ENCODE measurements at regions not wholly inside any gene's neighbourhood (a gene's known extent, or its start where the extent isn't known, plus 50 kb on each side); places are given as distances from the start of the nearest gene placed in this dataset.

DNA sequence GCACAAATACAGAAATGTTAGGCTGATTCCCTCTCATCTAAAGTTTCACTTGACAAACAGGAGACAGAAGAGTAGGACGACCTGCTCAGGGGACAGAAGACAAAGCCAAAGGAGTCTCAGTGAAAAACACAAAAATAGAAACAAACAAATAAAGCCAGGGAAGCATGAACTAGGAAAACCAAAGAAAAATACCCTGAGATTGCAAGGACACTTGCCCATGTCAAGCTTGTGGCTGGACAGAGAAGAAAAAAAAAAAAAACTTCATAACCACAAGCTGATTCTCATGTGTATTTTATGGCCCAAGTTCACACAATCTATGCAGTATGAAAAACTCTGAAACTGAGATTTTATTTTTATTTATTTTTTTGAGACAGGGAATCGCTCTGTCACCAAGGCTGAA lies 85.6 kb upstream of the BEND6 start:
- Histone ChIP-seq H2AFZ (ENCODE audit: insufficient read depth, low read depth, low read length, poor library complexity, severe bottlenecking) (no peak overlapping the region), H3K4me3 (ENCODE audit: control extremely low read depth in 1 of 5, extremely low read depth in 1 of 5, insufficient read depth in 1 of 5, low read depth in 2 of 5, low read length in 4 of 5) (no peak overlapping the region), H3K9ac (ENCODE audit: low read length) (no peak overlapping the region), H3K36me3 (replicated peaks in 1 of 2; ENCODE audit: control extremely low read depth in 1 of 2, control insufficient read depth in 1 of 2, extremely low read depth in 1 of 2, insufficient read depth in 2 of 2, low read length in 1 of 2) (no peaks in the 10 kb centered on the region), H3K27me3 (replicated peaks in 1 of 4; ENCODE audit: control extremely low read depth in 1 of 4, control insufficient read depth in 3 of 4, insufficient read depth in 4 of 4, low read length in 3 of 4) (no peaks in the 10 kb centered on the region), H3K9me3 (ENCODE audit: control extremely low read depth in 1 of 3, control insufficient read depth in 2 of 3, insufficient read depth in 1 of 3, low read length in 2 of 3) (no peaks in the 10 kb centered on the region), H3K4me1 (ENCODE audit: control insufficient read depth in 2 of 2, insufficient read depth in 2 of 2, low read length in 2 of 2) (no peaks in the 10 kb centered on the region), H3K27ac (ENCODE audit: low read length in 2 of 2) (no peak overlapping the region), H4K20me1 (ENCODE audit: control insufficient read depth, insufficient read depth, low read length, poor library complexity, severe bottlenecking) (no peaks in the 10 kb centered on the region), H3K79me2 (ENCODE audit: control insufficient read depth, insufficient read depth, low read length) (no peaks in the 10 kb centered on the region), H3K4me2 (replicated peaks; ENCODE audit: low read depth, low read length, poor library complexity, severe bottlenecking) (no peak overlapping the region)
- Mint-ChIP-seq H3K4me3 (no peak overlapping the region), H3K4me1 (no peaks in the 10 kb centered on the region), H3K9me3 (ENCODE audit: insufficient read depth) (no peaks in the 10 kb centered on the region), H3K27me3 (peaks cover 22% of the 10 kb centered on the region), H3K27ac (no peak overlapping the region)
- no peak for DNase-seq
- 57% methylated on average over 1 of the region's 2 CpGs for WGBS (ENCODE audit: insufficient coverage)
- CTCF ChIA-PET = no interaction called here
- no peak for TF ChIP-seq EZH2 (IDR thresholded peaks at IDR 0.05; ENCODE audit: borderline replicate concordance, insufficient read depth, low read depth, low read length, poor library complexity, severe bottlenecking)
- TF ChIP-seq, protein P1, sequence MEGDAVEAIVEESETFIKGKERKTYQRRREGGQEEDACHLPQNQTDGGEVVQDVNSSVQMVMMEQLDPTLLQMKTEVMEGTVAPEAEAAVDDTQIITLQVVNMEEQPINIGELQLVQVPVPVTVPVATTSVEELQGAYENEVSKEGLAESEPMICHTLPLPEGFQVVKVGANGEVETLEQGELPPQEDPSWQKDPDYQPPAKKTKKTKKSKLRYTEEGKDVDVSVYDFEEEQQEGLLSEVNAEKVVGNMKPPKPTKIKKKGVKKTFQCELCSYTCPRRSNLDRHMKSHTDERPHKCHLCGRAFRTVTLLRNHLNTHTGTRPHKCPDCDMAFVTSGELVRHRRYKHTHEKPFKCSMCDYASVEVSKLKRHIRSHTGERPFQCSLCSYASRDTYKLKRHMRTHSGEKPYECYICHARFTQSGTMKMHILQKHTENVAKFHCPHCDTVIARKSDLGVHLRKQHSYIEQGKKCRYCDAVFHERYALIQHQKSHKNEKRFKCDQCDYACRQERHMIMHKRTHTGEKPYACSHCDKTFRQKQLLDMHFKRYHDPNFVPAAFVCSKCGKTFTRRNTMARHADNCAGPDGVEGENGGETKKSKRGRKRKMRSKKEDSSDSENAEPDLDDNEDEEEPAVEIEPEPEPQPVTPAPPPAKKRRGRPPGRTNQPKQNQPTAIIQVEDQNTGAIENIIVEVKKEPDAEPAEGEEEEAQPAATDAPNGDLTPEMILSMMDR (IDR thresholded peaks at IDR 0.05) = no peak
- intact Hi-C loops (cut with micrococcal nuclease) = no loop called here
- no peak for ATAC-seq (ENCODE audit: low read depth)
- POLR2A ChIA-PET = no interaction called here

DNA sequence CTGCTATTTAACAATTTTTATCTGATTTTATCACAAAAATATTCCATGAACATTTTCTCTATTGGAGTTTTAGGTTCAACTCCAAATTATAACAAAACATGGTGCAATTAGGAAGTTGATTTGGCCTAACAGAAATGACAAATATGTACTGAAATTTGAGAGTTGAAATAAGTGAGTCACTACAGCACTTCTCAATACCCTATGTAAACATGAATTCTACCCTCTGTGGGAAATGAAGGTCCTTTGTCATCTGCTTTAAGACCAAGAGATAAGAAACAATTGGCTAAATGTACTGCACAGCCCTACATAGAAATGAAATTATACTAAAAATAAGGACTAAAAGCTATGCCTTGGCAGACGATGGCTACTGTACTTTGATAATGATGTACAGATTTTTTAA lies 86.2 kb upstream of the BEND6 start:
- Mint-ChIP-seq H3K4me3 (no peak overlapping the region), H3K27ac (no peak overlapping the region), H3K27me3 (peaks cover 28% of the 10 kb centered on the region), H3K4me1 (no peaks in the 10 kb centered on the region), H3K9me3 (ENCODE audit: insufficient read depth) (no peaks in the 10 kb centered on the region)
- Histone ChIP-seq H3K9me3 (ENCODE audit: control extremely low read depth in 1 of 3, control insufficient read depth in 2 of 3, insufficient read depth in 1 of 3, low read length in 2 of 3) (no peaks in the 10 kb centered on the region), H3K4me1 (ENCODE audit: control insufficient read depth in 2 of 2, insufficient read depth in 2 of 2, low read length in 2 of 2) (no peaks in the 10 kb centered on the region), H4K20me1 (ENCODE audit: control insufficient read depth, insufficient read depth, low read length, poor library complexity, severe bottlenecking) (no peaks in the 10 kb centered on the region), H2AFZ (ENCODE audit: insufficient read depth, low read depth, low read length, poor library complexity, severe bottlenecking) (no peak overlapping the region), H3K9ac (ENCODE audit: low read length) (no peak overlapping the region), H3K4me3 (ENCODE audit: control extremely low read depth in 1 of 5, extremely low read depth in 1 of 5, insufficient read depth in 1 of 5, low read depth in 2 of 5, low read length in 4 of 5) (no peak overlapping the region), H3K79me2 (ENCODE audit: control insufficient read depth, insufficient read depth, low read length) (no peaks in the 10 kb centered on the region), H3K36me3 (replicated peaks in 1 of 2; ENCODE audit: control extremely low read depth in 1 of 2, control insufficient read depth in 1 of 2, extremely low read depth in 1 of 2, insufficient read depth in 2 of 2, low read length in 1 of 2) (no peaks in the 10 kb centered on the region), H3K27me3 (replicated peaks in 1 of 4; ENCODE audit: control extremely low read depth in 1 of 4, control insufficient read depth in 3 of 4, insufficient read depth in 4 of 4, low read length in 3 of 4) (no peaks in the 10 kb centered on the region), H3K27ac (ENCODE audit: low read length in 2 of 2) (no peak overlapping the region), H3K4me2 (replicated peaks; ENCODE audit: low read depth, low read length, poor library complexity, severe bottlenecking) (no peak overlapping the region)
- intact Hi-C loops (cut with micrococcal nuclease) = no loop called here
- ATAC-seq (ENCODE audit: low read depth) (no peak), DNase-seq (no peak)
- ChIA-PET POLR2A (no interaction called here), CTCF (no interaction called here)
- WGBS (ENCODE audit: insufficient coverage) = no CpG with 5 or more reads among the region's 1 CpG
- TF ChIP-seq EZH2 (IDR thresholded peaks at IDR 0.05; ENCODE audit: borderline replicate concordance, insufficient read depth, low read depth, low read length, poor library complexity, severe bottlenecking) = no peak
- TF ChIP-seq, protein P1 (IDR thresholded peaks at IDR 0.05) = no peak

All from B cell (primary cell).